ENCODE measurements at regions not wholly inside any gene's neighbourhood (a gene's known extent, or its start where the extent isn't known, plus 50 kb on each side); places are given as distances from the start of the nearest gene placed in this dataset.

DNA sequence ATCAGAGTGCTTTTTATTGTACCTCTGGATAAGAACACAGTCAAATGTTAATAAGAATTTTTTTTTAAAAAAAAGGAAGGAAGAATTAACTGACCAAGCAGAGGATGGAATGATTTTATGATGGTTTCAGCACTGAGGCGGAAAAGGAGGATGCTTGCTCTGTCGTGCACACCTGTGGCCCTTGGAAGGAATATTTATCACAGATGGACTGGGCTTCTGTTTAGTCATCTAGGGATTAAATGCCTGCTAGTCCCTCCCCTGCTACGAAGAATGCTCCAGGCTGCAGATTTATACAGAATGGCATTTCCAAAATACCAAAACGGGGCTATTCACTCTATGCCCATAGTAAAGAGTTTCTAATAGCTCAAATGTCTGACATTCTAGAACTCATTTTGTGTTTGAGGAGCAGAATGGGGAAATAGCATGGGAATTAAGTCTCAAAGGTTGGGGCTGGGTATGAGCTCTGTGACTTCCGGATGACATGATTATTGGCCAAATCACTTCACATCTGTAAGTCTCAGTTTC is 92.8 kb upstream of the BCL6 start:
- no peak for TF ChIP-seq SMAD4 (CRISPR knock-in tag; IDR thresholded peaks at IDR 0.05)
- no peak for TF ChIP-seq USF1 (CRISPR knock-in tag; IDR thresholded peaks at IDR 0.05)
- no peak for TF ChIP-seq CTCF (IDR thresholded peaks at IDR 0.05)
- TF ChIP-seq, protein P1, sequence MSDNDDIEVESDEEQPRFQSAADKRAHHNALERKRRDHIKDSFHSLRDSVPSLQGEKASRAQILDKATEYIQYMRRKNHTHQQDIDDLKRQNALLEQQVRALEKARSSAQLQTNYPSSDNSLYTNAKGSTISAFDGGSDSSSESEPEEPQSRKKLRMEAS (CRISPR knock-in tag; IDR thresholded peaks at IDR 0.05): no peak

All from WTC11 (cell line).